Lung (tissue), 11 donors: ENCODE measurements at regions not wholly inside any gene's neighbourhood (a gene's known extent, or its start where the extent isn't known, plus 50 kb on each side); places are given as distances from the start of the nearest gene placed in this dataset.

Experiments used
- ATAC-seq: fragments of 200-7000 bp; cut with Tn5 transposase; one replicate; pipeline ENCODE4 v1.9.1; 2020; ENCODE audit warnings: moderate number of reproducible peaks; ENCODE audit not compliant: insufficient read depth, low FRiP score
- DNase-seq, 3 donors: peaks; one replicate each; pipeline ENCODE4 v3.0.0-alpha.2; 2013 to 2017
- H3K27ac ChIP-seq, 2 donors: one replicate each; pipeline ENCODE4 v1.5.1; 2013; ENCODE audit warnings: mild to moderate bottlenecking in 2 of 2, moderate library complexity in 2 of 2, control low read depth in 1 of 2, inconsistent platforms in 1 of 2, low read depth in 1 of 2, low read length in 1 of 2
- H3K27me3 ChIP-seq, 3 donors: one replicate each; pipeline ENCODE4 v1.5.1; 2013; ENCODE audit warnings: low read length in 2 of 3; ENCODE audit not compliant: control insufficient read depth in 3 of 3, insufficient read depth in 3 of 3
- H3K36me3 ChIP-seq, 4 donors: one replicate each; pipeline ENCODE4 v1.5.1; 2013; ENCODE audit warnings: low read length in 4 of 4, mild to moderate bottlenecking in 1 of 4, moderate library complexity in 1 of 4; ENCODE audit not compliant: control insufficient read depth in 4 of 4, insufficient read depth in 4 of 4
- H3K4me1 ChIP-seq, 5 donors: one replicate each; pipeline ENCODE4 v1.5.1; 2013; ENCODE audit warnings: low read length in 5 of 5, mild to moderate bottlenecking in 2 of 5, moderate library complexity in 1 of 5; ENCODE audit not compliant: control insufficient read depth in 5 of 5, insufficient read depth in 5 of 5
- H3K4me3 ChIP-seq: one replicate; pipeline ENCODE4 v1.5.1; 2013; ENCODE audit warnings: mild to moderate bottlenecking, control low read depth, moderate library complexity
- H3K9ac ChIP-seq, 2 donors: one replicate each; pipeline ENCODE4 v1.5.1; 2013; ENCODE audit warnings: low read length in 2 of 2, control low read depth in 1 of 2; ENCODE audit not compliant: insufficient read depth in 1 of 2
- H3K9me3 ChIP-seq, 4 donors: one replicate each; pipeline ENCODE4 v1.5.1; 2013; ENCODE audit warnings: low read length in 3 of 4, mild to moderate bottlenecking in 1 of 4, moderate library complexity in 1 of 4; ENCODE audit not compliant: control insufficient read depth in 4 of 4, insufficient read depth in 3 of 4
- CTCF ChIP-seq: IDR thresholded peaks from 2 replicates; pipeline ENCODE4 v1.5.1; 2012; ENCODE audit warnings: mild to moderate bottlenecking; ENCODE audit errors: control extremely low read depth, extremely low read depth
- WGBS, 2 donors: extraction: QIAGEN DNeasy Blood & Tissue Kit; methylation state at CpG; one replicate each; pipeline ENCODE4 v1.1.7; 2013; 5-methylcytosine and 5-hydroxymethylcytosine counted together
- donor health status: control.
- donor health status: control.
- donor health status: Bipolar disorder and iron deficiency.
- donor health status: healthy.
- donor health status: DM: yes; HTN: yes; CAD: no.

- no peak overlapping the region for H3K9ac ChIP-seq
- TF ChIP-seq CTCF = no peak
- H3K4me3 ChIP-seq = no peak overlapping the region
- no peaks in the 10 kb centered on the region for H3K9me3 ChIP-seq
- ATAC-seq (no peak), DNase-seq (no peak)
- H3K27ac ChIP-seq = no peak overlapping the region
- no peaks in the 10 kb centered on the region for H3K27me3 ChIP-seq
- no peaks in the 10 kb centered on the region for H3K36me3 ChIP-seq
- H3K4me1 ChIP-seq = no peaks in the 10 kb centered on the region
- 66 to 75% methylated on average over 2 of the region's 2 CpGs for WGBS, 2 donors
Measured at GRCh38 chr2:192773044-192773443, 578.3 kb upstream of the TMEFF2 start.

GRCh38 chr2:192749611-192750200 lies 555.0 kb upstream of the TMEFF2 start:
- ATAC-seq = no peak
- no peak for DNase-seq
- Histone ChIP-seq H3K9me3 (no peaks in the 10 kb centered on the region), H3K36me3 (no peaks in the 10 kb centered on the region), H3K27ac (no peak overlapping the region), H3K27me3 (no peaks in the 10 kb centered on the region), H3K4me3 (no peak overlapping the region), H3K9ac (no peak overlapping the region), H3K4me1 (no peaks in the 10 kb centered on the region)
- 56 to 66% methylated on average over 1 of the region's 1 CpG for WGBS, 2 donors
- TF ChIP-seq CTCF = no peak

GRCh38 chr2:192741889-192742288 lies 547.2 kb upstream of the TMEFF2 start:
- Histone ChIP-seq H3K36me3 (no peaks in the 10 kb centered on the region), H3K9me3 (no peaks in the 10 kb centered on the region), H3K27ac (no peak overlapping the region), H3K9ac (no peak overlapping the region), H3K27me3 (no peaks in the 10 kb centered on the region), H3K4me3 (no peak overlapping the region), H3K4me1 (no peaks in the 10 kb centered on the region)
- no peak for ATAC-seq
- no peak for TF ChIP-seq CTCF
- no peak for DNase-seq

- 73 to 86% methylated on average over 3 of the region's 3 CpGs for WGBS, 2 donors
- H3K9me3 ChIP-seq = no peaks in the 10 kb centered on the region
- no peak for TF ChIP-seq CTCF
- peaks cover 0 to 3% (median 0%) of the 10 kb centered on the region in 3 donors for H3K27me3 ChIP-seq
- no peak overlapping the region for H3K4me3 ChIP-seq
- no peaks in the 10 kb centered on the region for H3K36me3 ChIP-seq
- H3K4me1 ChIP-seq = no peaks in the 10 kb centered on the region
- DNase-seq = no peak
- ATAC-seq = no peak
- no peak overlapping the region for H3K27ac ChIP-seq
- no peak overlapping the region for H3K9ac ChIP-seq
Measured at GRCh38 chr2:192735447-192735846, 540.7 kb upstream of the TMEFF2 start.
